ENCODE measurements at regions not wholly inside any gene's neighbourhood (a gene's known extent, or its start where the extent isn't known, plus 50 kb on each side); places are given as distances from the start of the nearest gene placed in this dataset.

DNA sequence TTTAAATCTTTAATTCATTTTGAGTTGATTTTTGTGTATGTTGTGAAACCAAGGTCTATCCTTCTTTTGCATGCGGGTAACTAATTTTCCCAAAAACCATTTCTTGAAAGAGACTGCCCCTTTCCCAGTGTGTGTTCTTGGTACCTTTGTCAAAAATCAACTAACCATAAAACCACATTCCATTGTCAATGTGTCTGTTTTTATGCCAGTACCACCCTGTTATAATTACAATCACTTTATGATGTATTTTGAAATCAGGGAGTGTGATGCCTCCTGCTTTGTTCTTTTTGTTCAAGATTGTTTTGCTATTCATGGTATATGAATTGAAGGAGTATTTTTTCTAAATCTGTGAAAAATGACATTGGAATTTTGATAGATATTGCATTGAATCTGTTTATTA is 689.6 kb downstream of the TSN start:
- Histone ChIP-seq H3K79me2 (ENCODE audit: insufficient read depth, low read length) (no peaks in the 10 kb centered on the region), H3K4me2 (ENCODE audit: low read length) (no peak overlapping the region), H4K20me1 (ENCODE audit: insufficient read depth, low read length) (no peaks in the 10 kb centered on the region), H3K4me1 (ENCODE audit: insufficient read depth, low read length) (no peaks in the 10 kb centered on the region), H2AFZ (ENCODE audit: low read depth, low read length) (no peak overlapping the region), H3K9me3 (ENCODE audit: insufficient read depth, low read depth, low read length) (no peaks in the 10 kb centered on the region), H3K27me3 (ENCODE audit: insufficient read depth, low read length) (no peaks in the 10 kb centered on the region), H3K4me3 (ENCODE audit: insufficient read depth, low read depth, low read length) (no peak overlapping the region), H3K9ac (ENCODE audit: low read length) (no peak overlapping the region), H3K36me3 (ENCODE audit: insufficient read depth, low read length) (no peaks in the 10 kb centered on the region), H3K27ac (ENCODE audit: low read depth, low read length) (no peak overlapping the region)
- no peak overlapping the region for H3K27ac Mint-ChIP-seq (ENCODE audit: unreplicated experiment)
- no peak overlapping the region for H3K4me3 Mint-ChIP-seq (ENCODE audit: unreplicated experiment)
- DNase-seq (ENCODE audit: low read depth) (no peak), FAIRE-seq (no peak)
- H3K4me1 Mint-ChIP-seq (ENCODE audit: low read depth, unreplicated experiment) = no peaks in the 10 kb centered on the region
- no peaks in the 10 kb centered on the region for H3K36me3 Mint-ChIP-seq (ENCODE audit: low read depth, unreplicated experiment)
- H3K9me3 Mint-ChIP-seq (ENCODE audit: unreplicated experiment) = no peaks in the 10 kb centered on the region
- TF ChIP-seq, protein P1, sequence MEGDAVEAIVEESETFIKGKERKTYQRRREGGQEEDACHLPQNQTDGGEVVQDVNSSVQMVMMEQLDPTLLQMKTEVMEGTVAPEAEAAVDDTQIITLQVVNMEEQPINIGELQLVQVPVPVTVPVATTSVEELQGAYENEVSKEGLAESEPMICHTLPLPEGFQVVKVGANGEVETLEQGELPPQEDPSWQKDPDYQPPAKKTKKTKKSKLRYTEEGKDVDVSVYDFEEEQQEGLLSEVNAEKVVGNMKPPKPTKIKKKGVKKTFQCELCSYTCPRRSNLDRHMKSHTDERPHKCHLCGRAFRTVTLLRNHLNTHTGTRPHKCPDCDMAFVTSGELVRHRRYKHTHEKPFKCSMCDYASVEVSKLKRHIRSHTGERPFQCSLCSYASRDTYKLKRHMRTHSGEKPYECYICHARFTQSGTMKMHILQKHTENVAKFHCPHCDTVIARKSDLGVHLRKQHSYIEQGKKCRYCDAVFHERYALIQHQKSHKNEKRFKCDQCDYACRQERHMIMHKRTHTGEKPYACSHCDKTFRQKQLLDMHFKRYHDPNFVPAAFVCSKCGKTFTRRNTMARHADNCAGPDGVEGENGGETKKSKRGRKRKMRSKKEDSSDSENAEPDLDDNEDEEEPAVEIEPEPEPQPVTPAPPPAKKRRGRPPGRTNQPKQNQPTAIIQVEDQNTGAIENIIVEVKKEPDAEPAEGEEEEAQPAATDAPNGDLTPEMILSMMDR (IDR thresholded peaks at IDR 0.05; ENCODE audit: insufficient read depth, low read depth, low read length) = no peak
- no peak for TF ChIP-seq EZH2 (IDR thresholded peaks at IDR 0.05; ENCODE audit: insufficient read depth, low read length)
- H3K27me3 Mint-ChIP-seq (ENCODE audit: low read depth, unreplicated experiment) = no peaks in the 10 kb centered on the region

DNA sequence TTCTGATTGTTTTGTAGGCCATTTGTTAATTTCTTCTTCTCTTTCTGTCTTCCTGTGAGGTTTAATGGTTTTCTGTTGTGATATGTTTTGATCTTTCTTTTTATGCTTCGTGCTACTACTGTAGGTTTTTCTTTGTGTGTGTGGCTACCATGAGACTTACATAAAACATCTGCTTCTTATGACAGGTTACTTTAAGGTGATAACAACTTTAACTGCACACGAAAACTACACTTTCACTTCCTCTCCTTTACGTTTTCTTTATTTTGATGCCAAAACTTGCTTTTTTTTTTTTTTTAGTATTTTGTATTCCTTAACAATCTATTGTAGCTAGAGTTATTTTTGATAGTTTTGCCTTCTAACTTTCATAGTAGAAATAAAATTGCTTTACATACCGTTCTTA is 691.3 kb downstream of the TSN start:
- Histone ChIP-seq H3K9ac (ENCODE audit: low read length) (no peak overlapping the region), H3K36me3 (ENCODE audit: insufficient read depth, low read length) (no peaks in the 10 kb centered on the region), H3K4me2 (ENCODE audit: low read length) (no peak overlapping the region), H3K79me2 (ENCODE audit: insufficient read depth, low read length) (no peaks in the 10 kb centered on the region), H3K4me1 (ENCODE audit: insufficient read depth, low read length) (no peaks in the 10 kb centered on the region), H3K4me3 (ENCODE audit: insufficient read depth, low read depth, low read length) (no peak overlapping the region), H4K20me1 (ENCODE audit: insufficient read depth, low read length) (no peaks in the 10 kb centered on the region), H2AFZ (ENCODE audit: low read depth, low read length) (no peak overlapping the region), H3K27ac (ENCODE audit: low read depth, low read length) (no peak overlapping the region), H3K9me3 (ENCODE audit: insufficient read depth, low read depth, low read length) (no peaks in the 10 kb centered on the region), H3K27me3 (ENCODE audit: insufficient read depth, low read length) (no peaks in the 10 kb centered on the region)
- Mint-ChIP-seq H3K36me3 (ENCODE audit: low read depth, unreplicated experiment) (no peaks in the 10 kb centered on the region), H3K4me1 (ENCODE audit: low read depth, unreplicated experiment) (no peaks in the 10 kb centered on the region), H3K27ac (ENCODE audit: unreplicated experiment) (no peak overlapping the region), H3K27me3 (ENCODE audit: low read depth, unreplicated experiment) (no peaks in the 10 kb centered on the region), H3K4me3 (ENCODE audit: unreplicated experiment) (no peak overlapping the region), H3K9me3 (ENCODE audit: unreplicated experiment) (no peaks in the 10 kb centered on the region)
- no peak for DNase-seq (ENCODE audit: low read depth)
- TF ChIP-seq EZH2 (IDR thresholded peaks at IDR 0.05; ENCODE audit: insufficient read depth, low read length) = no peak
- TF ChIP-seq, protein P1 (IDR thresholded peaks at IDR 0.05; ENCODE audit: insufficient read depth, low read depth, low read length) = no peak
- no peak for FAIRE-seq

GRCh38 chr2:122447237-122447636 is 691.8 kb downstream of the TSN start:
- no peaks in the 10 kb centered on the region for H3K27me3 ChIP-seq (ENCODE audit: insufficient read depth, low read length)
- no peak for FAIRE-seq
- no peak overlapping the region for H3K4me2 ChIP-seq (ENCODE audit: low read length)
- Mint-ChIP-seq H3K4me3 (ENCODE audit: unreplicated experiment) (no peak overlapping the region), H3K9me3 (ENCODE audit: unreplicated experiment) (no peaks in the 10 kb centered on the region), H3K27me3 (ENCODE audit: low read depth, unreplicated experiment) (no peaks in the 10 kb centered on the region), H3K36me3 (ENCODE audit: low read depth, unreplicated experiment) (no peaks in the 10 kb centered on the region), H3K4me1 (ENCODE audit: low read depth, unreplicated experiment) (no peaks in the 10 kb centered on the region), H3K27ac (ENCODE audit: unreplicated experiment) (no peak overlapping the region)
- no peak overlapping the region for H3K4me3 ChIP-seq (ENCODE audit: insufficient read depth, low read depth, low read length)
- no peaks in the 10 kb centered on the region for H3K79me2 ChIP-seq (ENCODE audit: insufficient read depth, low read length)
- no peaks in the 10 kb centered on the region for H3K9me3 ChIP-seq (ENCODE audit: insufficient read depth, low read depth, low read length)
- no peak overlapping the region for H3K27ac ChIP-seq (ENCODE audit: low read depth, low read length)
- no peaks in the 10 kb centered on the region for H3K36me3 ChIP-seq (ENCODE audit: insufficient read depth, low read length)
- no peak overlapping the region for H2AFZ ChIP-seq (ENCODE audit: low read depth, low read length)
- TF ChIP-seq, protein P1 (IDR thresholded peaks at IDR 0.05; ENCODE audit: insufficient read depth, low read depth, low read length) = no peak
- no peak for TF ChIP-seq EZH2 (IDR thresholded peaks at IDR 0.05; ENCODE audit: insufficient read depth, low read length)
- H4K20me1 ChIP-seq (ENCODE audit: insufficient read depth, low read length) = no peaks in the 10 kb centered on the region
- no peak for DNase-seq (ENCODE audit: low read depth)
- no peaks in the 10 kb centered on the region for H3K4me1 ChIP-seq (ENCODE audit: insufficient read depth, low read length)
- no peak overlapping the region for H3K9ac ChIP-seq (ENCODE audit: low read length)
